ENCODE measurements at regions not wholly inside any gene's neighbourhood (a gene's known extent, or its start where the extent isn't known, plus 50 kb on each side); places are given as distances from the start of the nearest gene placed in this dataset.

- Histone ChIP-seq H3K9me3 (no peaks in the 10 kb centered on the region), H3K27ac (peak overlapping the region in 2 of 4 donors; percentile 29 to 36), H3K27me3 (no peaks in the 10 kb centered on the region), H3K4me1 (peaks cover 0 to 29% (median 2%) of the 10 kb centered on the region in 4 donors), H3K36me3 (no peaks in the 10 kb centered on the region), H3K4me3 (no peak overlapping the region)
- TF ChIP-seq CTCF (IDR thresholded peaks at IDR 0.05) (no peak), POLR2A (IDR thresholded peaks at IDR 0.05) (no peak)
- peak in 1 of 3 donors; percentile 36 for DNase-seq
Measured at GRCh38 chr3:194080436-194080835, 55.5 kb upstream of the HES1 start.

DNA sequence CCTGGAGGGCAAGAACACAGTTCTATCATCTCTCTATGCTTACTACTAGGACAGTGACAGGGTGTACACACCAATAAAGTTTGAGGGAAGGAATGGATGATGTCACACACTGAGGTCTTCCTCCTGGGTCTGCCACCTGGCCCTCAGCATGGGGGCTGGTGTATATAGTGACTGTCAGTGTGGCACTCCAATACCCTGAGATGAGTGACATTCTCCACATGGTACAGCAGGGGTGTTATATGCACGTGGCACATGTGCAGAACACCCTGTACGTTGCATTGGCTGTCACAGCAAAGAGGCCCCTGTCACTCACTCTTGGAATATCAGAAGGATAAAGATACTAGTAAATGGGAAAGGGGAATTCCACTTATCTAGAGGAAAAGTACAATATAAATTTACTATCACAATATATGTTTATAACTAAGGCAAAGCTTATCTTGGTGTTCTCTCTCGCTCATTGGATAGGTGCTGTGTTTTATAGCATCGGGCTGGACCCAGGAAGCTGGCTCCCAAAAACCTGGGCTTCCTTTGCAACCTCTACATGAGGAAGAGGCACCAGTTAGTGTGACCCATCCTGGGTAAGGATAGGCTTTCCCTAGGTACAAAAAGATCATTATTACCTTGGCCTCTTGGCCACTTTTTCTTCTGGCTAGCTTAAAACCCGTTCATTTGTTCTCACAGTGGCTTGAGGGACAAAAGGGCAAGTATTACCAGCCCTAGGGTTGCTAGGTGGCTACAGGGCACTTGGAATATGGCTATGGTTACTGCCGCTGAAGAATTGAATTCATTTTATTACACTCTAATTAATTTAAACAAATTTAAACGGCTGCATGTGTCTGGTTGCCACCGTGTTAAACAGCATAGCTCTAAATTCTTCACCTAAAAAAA lies 54.8 kb upstream of the HES1 start:
- Histone ChIP-seq H3K4me1 (peaks cover 0 to 29% (median 2%) of the 10 kb centered on the region in 4 donors), H3K27ac (peak overlapping the region in 2 of 4 donors; percentile 36 to 48), H3K4me3 (no peak overlapping the region), H3K27me3 (no peaks in the 10 kb centered on the region), H3K36me3 (no peaks in the 10 kb centered on the region), H3K9me3 (no peaks in the 10 kb centered on the region)
- peak in 1 of 3 donors; percentile 68 for DNase-seq
- TF ChIP-seq POLR2A (IDR thresholded peaks at IDR 0.05) (no peak), CTCF (IDR thresholded peaks at IDR 0.05) (peak in 1 of 6 experiments; percentile 17)

GRCh38 chr3:194081826-194082225 lies 54.1 kb upstream of the HES1 start:
- Histone ChIP-seq H3K4me3 (no peak overlapping the region), H3K9me3 (no peaks in the 10 kb centered on the region), H3K27me3 (no peaks in the 10 kb centered on the region), H3K36me3 (no peaks in the 10 kb centered on the region), H3K27ac (peak overlapping the region in 2 of 4 donors; percentile 36 to 48), H3K4me1 (peaks cover 0 to 29% (median 2%) of the 10 kb centered on the region in 4 donors)
- peak in 1 of 3 donors; percentile 43 for DNase-seq
- no peak for TF ChIP-seq POLR2A (IDR thresholded peaks at IDR 0.05)
- TF ChIP-seq CTCF (IDR thresholded peaks at IDR 0.05), result no peak

GRCh38 chr3:194082743-194083636 lies 53.0 kb upstream of the HES1 start:
- Histone ChIP-seq H3K4me3 (no peak overlapping the region), H3K36me3 (no peaks in the 10 kb centered on the region), H3K9me3 (no peaks in the 10 kb centered on the region), H3K27ac (no peak overlapping the region), H3K27me3 (no peaks in the 10 kb centered on the region), H3K4me1 (peaks cover 0 to 29% (median 2%) of the 10 kb centered on the region in 4 donors)
- TF ChIP-seq POLR2A (IDR thresholded peaks at IDR 0.05) (no peak), CTCF (IDR thresholded peaks at IDR 0.05) (no peak)
- peak in 1 of 3 donors; percentile 46 for DNase-seq

GRCh38 chr3:194083637-194084224 lies 52.2 kb upstream of the HES1 start:
- TF ChIP-seq POLR2A (IDR thresholded peaks at IDR 0.05), result no peak
- no peak for TF ChIP-seq CTCF (IDR thresholded peaks at IDR 0.05)
- H3K36me3 ChIP-seq, result no peaks in the 10 kb centered on the region

More at GRCh38 chr3:194083637-194084224, 52.2 kb upstream of the HES1 start:
- no peaks in the 10 kb centered on the region for H3K27me3 ChIP-seq
- H3K4me3 ChIP-seq, result no peak overlapping the region
- no peak overlapping the region for H3K27ac ChIP-seq
- H3K9me3 ChIP-seq, result no peaks in the 10 kb centered on the region
- peaks cover 0 to 29% (median 2%) of the 10 kb centered on the region in 4 donors for H3K4me1 ChIP-seq
- peak in 1 of 3 donors; percentile 38 for DNase-seq
